GM21360 (cell line): ENCODE measurements at regions not wholly inside any gene's neighbourhood (a gene's known extent, or its start where the extent isn't known, plus 50 kb on each side); places are given as distances from the start of the nearest gene placed in this dataset.
"Not testable (repeated sequence)": the region's sequence is repeated elsewhere in the genome, so short reads cannot be mapped to it uniquely, and the experiment has no call there.

Experiments used
- ATAC-seq: cut with Tn5 transposase; IDR thresholded peaks from one replicate; pipeline ENCODE4 v1.9.1; 2021; ENCODE audit warnings: mild to moderate bottlenecking, moderate library complexity; ENCODE audit not compliant: unreplicated experiment

DNA sequence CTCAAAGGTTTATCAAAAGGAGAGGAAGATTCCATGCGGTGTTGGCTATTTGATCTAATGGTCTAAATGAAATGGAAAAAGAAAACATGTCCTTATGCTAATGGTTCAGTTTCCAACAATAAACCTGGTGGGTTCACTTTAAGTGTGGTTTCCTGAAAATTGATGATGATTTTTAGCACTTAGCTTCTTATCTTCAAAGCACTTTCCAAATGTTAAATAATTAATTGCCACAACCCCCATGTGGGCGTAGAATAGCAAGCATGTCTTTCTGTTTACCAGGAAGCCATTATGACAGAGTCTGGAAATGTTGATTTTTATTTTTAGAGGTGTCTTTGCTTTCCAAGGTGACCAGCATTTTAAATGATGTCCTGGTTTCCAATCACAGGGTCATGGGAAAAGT, 134.8 kb upstream of the SLC4A4 start:
- ATAC-seq, result no peak

DNA sequence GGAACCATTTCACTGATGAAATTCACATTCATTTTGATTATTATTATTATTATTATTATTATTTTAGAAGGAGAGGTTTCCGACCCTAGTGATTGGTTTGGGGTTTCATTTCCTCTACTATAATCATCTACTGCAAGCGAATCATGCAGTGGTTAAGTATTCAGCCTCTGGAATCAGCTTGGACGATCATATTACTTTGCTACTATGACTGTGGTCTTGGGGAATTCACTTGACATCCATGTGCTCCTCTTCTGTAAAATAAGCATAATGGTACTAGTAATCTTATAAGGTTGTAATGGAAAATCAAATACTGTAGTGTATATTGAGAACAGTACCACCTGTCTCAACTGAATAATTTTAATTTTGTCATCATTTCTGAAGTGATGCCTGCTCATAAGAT, 132.1 kb upstream of the SLC4A4 start:
- ATAC-seq, result no peak

DNA sequence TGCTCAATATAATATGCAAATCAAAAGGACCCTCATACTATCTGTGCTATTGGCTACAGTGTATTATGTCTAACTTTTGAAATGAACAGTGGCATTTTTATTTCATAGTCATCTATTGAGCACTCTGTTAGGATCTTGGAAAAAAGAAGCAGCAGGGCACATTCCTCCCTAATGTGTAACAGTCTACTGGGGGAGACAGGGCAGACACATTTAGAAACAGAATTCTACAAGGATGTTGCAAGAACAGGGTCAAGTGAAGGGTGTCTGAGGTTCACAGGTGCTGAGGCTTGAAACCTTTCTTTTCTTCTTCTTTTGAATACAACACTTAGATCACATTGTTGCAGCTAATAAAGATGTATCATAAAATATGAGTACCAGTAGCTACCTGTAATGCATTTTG, 129.7 kb upstream of the SLC4A4 start:
- ATAC-seq, result no peak

DNA sequence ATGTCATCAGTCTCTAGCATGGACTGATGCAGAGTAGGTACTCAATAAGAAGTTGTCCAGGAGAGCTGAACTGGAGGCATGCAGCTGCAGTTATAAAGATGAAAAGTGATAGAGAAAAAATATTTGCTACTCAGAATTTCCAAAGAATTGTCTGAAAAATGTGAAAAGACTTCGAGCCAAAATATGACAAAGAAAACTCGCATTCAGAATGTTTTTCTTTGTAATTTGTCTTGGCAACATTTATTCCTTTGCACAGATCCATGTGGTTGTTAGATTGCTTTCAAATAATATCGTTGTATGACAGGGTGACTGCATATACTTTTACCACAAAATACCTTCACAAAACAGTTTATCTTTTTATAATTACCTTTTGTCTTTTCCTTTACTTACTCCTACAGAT, 128.0 kb upstream of the SLC4A4 start:
- ATAC-seq, result no peak

DNA sequence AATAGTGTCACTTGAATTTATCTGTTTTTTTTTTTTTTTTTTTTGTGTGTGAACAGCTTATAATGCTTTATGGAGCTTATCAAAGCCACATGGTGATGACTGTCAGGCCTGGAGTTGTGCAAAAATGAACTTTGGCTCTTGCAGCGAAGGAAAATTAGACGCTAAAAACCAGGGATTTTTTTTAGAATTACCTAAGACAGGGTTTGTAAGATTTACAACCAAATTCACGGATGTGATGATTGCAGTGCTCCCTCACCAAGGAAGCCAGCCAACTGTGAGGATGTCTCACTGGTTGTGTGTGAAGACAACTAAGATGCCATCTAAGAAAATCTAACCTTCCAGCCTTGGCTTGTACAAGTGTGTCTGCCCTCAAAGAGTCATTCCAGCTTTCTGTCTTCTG, 127.1 kb upstream of the SLC4A4 start:
- ATAC-seq, result no peak

DNA sequence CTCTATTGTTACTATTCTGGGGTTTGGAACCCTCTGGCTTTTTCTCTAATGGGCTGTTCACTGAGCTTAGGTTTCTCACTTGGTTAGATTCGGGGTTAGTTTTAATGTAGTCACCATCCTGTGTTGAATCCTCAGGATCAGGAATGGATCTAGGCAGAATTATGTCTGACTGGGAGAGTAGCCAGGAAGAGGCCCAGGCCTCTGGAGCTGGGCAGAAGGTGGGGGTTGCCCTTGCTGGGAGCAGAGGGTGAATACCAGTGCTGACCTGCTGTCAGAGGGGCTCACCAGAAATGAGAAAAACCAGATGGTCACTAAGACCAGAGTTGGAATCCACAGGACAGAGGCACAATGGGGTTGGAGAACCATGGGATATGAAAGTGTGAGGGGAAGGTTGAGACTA, 126.6 kb upstream of the SLC4A4 start:
- ATAC-seq, result no peak

DNA sequence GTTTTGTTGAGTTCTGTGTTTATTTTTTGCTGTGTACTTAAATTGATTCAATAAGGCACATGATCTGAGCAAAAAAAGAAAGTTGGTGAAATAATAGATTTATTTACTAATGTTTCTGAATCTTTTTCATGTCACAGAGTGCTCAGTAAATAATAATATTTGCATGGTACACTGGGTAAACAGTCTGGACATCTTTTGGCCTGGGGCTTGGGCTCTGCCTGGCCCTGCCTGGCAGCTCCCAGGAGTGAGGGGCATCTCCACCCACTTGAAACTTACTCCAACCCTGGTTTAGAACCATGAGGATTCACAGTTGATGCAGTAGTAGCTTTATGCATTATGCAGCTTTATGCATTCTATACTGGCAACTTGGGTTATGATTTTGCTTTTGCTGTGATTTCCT, 124.2 kb upstream of the SLC4A4 start:
- ATAC-seq, result no peak

DNA sequence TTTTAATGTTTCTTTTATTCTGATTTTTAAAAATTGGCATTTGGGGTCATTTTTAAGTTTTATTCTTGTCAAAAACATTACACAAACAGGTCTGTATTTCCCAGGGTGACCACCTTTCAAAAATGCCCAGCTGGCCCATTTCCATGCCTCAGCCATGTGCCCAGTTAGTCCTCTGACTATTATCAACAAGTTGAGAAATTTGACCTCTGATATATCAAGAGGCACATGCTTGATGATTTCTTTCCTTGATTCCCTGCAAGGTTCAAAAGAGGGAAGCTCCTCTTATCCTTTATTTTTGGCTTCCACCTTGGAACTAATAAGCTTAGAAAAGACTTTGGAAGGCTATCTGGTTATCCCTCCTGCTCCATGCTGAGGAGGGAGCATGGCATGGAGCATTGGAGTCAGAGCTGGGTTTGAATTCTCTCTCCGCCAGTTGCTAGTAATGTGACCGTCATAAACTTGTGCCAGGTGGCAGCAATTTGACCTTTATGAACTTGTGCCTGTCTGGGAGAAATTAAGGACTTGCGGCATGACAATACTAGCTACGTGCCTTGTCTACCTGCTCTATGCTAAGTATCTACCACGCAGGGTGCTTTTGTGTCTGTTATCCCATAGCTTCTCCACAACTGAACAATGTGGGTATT, 122.4 kb upstream of the SLC4A4 start:
- no peak for ATAC-seq

DNA sequence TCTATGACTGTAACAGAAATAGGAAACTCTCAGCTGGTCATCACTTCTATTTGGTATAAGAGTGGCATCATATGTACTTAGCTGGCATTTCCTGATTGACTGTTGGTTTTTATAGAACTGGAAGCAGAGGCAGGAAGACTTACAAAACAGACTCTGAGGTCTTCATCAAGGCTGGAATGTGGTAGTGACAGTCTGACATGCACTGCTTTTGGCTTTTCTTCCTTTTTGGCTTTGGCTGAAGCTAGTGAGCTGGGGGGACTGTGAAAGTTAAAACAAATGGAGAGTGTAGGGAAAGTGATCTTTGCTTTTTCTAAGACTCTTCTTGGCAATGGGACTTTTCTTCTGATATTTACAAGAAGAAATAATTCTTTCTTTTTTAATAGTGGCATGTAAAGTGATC, 121.1 kb upstream of the SLC4A4 start:
- ATAC-seq, result no peak

DNA sequence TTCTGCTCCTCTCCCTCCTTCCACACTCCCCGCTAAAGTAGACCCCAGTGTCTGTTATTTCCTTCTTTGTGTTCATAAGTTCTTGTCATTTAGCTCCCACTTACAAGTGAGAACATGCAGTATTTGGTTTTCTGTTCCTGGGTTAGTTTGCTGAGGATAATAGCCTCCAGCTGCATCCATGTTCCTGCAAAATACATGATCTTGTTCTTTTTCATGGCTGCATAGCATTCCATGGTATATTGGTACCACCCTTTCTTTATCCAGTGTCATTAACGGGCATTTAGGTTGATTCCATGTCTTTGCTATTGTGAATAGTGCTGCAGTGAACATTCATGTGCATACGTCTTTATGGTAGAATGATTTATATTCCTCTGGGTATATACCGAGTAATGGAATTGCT, 118.0 kb upstream of the SLC4A4 start:
- ATAC-seq, result not testable (repeated sequence)

DNA sequence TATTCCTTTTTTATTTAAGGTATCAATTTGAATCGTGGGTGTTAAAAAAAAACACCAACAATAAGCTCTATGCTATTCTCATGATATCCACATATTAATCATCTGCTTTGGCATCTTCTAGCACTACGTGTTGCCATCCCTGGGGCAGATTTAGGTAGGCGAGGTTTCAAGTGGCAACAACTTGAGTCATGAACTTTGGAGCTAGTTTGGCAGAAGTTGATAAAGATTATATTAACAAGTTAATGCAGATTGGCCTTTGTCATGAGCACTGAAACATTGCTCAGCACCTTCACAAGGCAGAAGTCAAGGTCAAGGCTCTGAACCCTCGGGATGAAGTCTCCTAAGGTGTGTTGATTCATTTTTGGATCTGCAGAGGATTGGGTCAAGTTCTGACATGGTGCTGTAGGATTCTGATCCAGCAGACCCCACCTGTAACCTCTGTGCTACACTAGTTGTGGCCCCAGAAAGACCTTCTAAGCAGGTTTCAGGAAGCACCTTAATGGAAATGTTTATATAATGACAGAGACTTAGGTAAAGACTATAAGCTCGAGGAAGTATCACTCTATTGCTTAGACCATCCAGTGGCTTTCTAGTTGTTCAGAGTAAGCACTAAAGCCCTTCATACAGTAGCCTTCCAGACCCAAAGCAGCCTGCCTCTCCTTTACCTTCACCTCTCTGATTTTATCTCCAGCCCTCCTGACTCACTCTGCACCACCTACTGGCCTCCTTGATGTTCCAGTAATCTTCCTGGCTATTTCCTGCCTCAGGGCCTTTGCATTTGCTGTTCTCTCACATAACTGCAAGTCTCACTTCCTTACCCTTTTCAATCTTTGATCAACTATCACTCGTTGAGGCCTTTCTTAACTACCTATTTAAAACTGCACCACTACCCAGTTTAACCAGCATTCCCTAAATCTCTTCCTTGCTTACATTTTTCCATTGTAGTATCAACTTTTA, 117.0 kb upstream of the SLC4A4 start:
- ATAC-seq, result no peak

DNA sequence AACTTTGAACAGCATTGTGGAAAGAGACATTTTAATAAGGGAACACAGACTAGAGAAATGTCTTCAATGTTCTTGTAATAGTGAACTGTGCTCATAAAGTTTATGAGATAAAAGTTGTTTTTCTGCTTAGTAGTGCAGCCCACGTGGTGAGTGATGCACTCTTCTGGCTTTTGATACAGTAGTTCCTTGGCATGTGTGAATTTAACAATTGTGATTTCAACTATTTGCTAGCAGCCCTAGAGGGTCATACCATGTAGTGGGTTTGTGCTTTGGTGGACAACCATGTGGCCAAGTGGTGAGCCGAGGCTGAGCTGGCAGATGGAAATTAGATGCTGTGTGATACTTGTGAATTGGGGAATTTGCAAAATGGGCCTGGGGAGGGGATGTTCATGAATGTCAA, 116.2 kb upstream of the SLC4A4 start:
- no peak for ATAC-seq

DNA sequence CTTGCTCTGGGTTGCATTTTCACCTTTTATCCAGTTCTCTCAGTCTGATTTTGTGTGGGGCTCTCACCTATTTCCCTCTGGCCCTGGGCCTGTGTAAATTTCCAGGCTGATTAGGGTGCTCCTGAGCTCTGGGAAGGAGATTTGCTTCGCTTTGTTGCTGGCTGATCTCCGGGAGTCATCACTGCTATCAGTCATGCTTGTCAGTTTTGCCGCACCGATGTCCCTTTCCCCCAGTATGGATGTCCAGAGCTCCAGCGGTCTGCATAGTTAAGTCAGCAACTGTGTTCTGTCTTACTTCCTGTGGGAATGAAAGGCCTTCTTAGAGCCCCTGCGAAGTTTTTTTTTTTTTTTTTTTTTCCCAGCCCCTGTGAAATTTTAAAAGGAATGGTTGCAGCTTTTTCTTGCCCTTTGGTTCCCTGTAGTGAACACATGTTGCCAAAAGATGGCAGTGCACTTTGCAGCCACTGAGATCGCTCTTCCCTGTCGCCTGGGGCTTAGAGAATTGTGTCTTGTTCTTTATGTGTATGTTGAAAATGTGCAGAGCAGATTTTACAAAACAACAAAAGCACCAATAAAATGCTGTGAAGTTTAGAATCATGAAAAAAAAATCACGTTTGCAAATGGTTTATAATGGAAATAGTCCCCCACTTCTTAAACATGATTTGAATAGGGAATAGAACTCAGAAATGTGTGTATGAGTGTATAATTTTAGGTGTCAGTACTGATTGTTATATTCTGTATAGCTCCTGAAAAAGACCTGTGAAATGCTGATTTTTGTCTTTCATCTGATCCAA, 109.1 kb upstream of the SLC4A4 start:
- ATAC-seq, result peak; percentile 49

DNA sequence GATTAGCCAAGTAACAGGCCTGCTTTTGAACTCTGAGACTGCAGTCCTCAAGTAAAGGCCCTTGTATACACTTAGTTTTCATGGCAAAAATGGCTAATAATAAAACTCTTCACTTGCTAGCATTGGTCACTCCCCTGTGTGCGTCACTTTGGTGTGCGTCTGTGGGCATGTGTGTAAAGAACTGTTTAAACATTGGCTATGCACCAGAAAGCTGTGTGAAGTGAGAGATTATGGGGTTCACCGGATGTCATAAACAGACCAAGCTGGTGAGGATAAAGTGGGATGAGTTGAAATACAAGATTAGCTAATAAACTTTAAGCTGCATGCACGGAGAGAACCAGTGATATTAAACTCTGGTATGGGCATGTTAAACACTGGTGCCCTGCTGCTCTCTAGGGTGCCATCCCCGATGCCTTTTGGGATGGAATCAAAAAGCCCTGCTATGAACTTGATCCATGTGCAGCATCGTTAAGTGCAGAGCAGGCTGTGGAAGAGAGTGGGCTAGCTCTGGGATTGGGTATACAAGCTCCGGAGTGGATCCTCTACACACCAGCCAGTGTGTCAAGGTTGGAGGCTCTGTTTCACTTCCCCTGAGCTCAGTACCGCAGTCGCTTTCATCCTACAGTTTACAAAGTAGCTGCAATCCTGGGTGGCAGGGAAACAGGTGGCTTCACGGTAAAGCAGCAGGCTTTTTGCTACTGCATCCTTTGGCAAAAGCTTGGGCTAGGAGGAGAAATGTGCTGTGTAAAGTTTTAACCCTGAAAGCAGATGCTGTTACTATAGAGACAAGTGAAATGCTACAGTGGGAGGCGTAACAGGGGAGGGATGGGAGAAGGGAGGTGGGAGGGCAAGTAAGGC, 108.3 kb upstream of the SLC4A4 start:
- ATAC-seq, result no peak

DNA sequence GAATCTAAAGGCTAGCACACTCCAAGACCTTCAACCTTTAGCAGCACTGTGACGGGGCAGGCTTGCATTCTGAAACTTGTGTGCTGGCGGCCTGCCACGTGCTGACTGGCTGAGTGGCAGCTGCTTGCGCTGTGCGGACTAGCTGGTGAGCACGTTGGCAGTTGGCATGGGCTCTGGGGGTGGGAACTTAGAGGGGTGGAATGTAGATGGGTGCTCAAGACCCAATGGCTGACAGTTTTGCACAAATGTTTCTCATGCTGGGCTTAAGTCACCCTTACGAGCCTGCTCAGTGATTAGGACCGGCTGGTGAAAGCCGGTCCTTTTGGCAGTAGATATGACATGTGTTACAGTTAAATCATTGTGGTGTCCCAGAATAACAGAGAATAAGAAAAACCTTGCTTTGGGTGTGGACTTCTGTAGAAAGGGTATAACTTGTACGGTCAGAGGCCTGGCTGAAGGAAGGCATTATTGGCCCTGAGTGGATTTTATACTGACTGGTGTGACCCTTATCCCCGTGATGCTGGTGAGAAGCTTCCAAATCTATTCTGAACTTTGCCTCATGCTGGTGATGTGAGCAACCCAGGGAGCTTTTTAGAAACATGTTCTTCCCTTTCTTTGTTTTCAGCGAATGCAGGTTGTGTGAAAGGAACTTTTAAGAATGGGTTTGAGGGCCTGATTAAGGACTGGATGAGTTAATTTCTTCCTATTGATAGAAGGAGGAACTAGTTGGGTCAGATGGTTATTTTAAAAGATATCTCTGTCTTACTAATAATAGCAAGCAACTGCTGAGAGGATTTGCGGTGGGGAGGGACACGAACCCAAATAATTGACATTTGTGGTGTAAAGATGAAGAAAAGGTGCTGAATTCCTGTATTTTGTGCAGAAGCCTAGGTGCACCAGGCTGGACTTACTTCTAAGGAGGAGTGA, 107.4 kb upstream of the SLC4A4 start:
- no peak for ATAC-seq

DNA sequence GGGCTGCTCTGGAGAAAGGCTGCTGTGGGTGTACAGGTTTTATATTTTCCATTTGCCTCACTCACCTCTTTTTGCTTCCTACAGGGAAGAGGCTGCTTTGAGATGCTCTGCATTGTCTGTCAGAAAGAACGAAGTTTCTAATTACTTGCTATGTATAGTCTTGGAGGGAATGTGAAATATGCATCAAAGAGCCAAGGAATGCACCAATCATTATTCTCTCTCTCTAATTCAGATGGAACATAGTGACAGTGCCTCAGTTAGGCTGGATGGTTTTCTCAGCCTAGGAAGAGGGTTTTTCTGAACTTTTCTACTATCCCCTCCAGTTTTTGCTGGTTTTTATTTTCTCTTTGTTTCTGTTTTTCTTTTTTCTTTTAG, 106.8 kb upstream of the SLC4A4 start:
- no peak for ATAC-seq

DNA sequence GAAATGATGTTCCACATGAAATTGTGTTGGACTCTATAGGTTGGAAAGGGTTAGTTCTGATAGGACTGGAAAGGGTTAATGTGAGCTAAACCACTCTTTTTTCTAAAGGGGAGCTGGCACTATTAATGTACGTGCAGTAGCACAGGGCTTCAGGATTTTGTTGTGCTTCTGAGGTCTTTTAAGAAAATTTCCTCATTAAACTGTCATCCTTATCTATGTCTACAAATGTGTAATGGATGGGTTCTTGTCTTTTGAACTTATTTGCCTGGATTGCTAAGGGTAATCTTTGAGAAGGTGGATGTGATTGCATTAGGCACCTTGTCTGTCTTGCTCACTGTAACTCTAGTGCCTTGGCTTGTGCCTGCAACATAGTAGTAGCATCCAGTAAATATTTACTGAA, 106.0 kb upstream of the SLC4A4 start:
- ATAC-seq, result no peak

DNA sequence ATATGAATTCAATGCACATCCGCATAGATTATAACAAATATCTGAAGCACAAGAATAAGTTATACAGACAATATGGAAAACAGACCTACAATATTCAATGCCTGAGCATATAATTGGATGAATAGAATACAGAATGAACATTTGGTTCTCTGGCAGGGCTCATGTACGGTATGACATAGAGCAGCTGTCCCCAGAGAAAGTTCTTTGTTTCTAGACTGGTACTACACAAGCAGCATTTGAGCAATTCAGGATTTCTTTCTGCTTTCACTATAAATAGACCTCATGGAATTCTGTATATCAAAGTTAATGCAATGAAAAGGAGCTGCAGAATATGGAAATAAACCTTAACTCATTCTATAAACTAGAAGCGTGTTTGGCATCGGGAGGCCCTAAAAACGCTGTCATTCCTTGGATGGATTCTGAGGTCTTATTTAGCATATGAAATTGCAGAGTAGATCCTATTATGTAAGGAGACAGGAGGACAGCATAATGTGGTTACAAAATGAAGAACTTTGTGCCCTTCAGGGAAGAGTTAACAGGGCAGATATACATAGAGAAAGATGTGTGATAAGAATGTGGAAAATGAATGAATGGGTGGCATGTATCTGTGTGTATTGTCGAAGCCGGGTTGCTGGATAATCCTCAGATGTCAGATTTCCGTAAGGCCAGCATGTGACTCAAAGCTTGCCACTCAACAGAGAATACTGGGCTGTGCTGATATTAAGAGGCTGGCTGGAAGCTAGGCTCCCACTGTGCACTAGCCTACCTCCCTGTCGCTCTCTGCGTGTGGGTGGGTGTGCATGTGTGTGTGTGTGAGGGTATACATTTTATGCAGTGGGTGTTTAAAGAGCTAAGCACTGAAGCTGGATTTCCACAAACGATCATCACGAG, 103.3 kb upstream of the SLC4A4 start:
- no peak for ATAC-seq

DNA sequence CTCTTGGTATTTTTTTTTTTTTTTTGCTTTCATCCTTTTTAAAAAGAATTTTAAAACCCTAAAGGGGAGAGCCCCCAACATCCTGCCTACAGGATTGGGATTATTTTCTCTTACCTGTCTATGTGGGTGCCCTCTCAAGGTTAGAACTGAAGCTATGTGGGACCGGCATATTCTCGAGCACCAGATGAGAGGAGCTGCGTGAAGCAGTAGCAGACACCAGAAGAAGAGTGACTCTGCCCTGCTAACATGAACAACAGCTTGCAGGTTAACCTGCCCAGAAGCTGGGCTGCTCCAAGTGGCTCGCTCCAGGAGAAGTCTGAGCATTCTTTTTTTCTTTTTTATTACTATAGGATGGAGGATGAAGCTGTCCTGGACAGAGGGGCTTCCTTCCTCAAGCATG, 102.6 kb upstream of the SLC4A4 start:
- ATAC-seq, result no peak
